ENCODE measurements at regions not wholly inside any gene's neighbourhood (a gene's known extent, or its start where the extent isn't known, plus 50 kb on each side); places are given as distances from the start of the nearest gene placed in this dataset.

DNA sequence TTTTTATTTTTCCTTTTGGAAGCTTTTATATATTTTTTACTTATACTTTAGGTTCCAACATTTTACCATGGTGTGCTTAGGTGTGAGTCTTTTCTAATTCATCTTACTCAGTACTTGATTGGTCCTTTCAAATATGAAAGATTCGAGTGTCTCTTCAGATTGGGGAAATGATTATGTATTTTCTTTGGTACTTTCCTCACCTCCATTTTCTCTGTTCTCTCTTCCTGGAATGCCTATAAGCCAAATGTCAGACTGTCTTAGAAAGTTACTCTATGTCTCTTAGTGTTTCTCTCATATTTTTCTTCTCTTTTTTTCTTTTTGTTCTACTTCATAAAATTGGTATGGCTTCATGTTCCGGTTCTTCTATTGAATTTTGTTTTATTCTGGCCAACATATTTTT is 119.6 kb upstream of the SV2C start:
- no peak for DNase-seq
- Histone ChIP-seq H3K4me1 (ENCODE audit: low read length) (peaks cover 3% of the 10 kb centered on the region; the same call in 1 of the 2 replicates), H3K27me3 (ENCODE audit: low read length) (no peaks in the 10 kb centered on the region), H3K9ac (ENCODE audit: low read length) (no peak overlapping the region), H3K9me2 (replicated peaks; ENCODE audit: insufficient read depth, low read length) (no peaks in the 10 kb centered on the region), H3K4me2 (ENCODE audit: low read depth, low read length, poor library complexity, severe bottlenecking) (no peak overlapping the region), H2AFZ (ENCODE audit: low read length) (no peak overlapping the region), H3K4me3 (ENCODE audit: low read length) (no peak overlapping the region), H3K79me2 (ENCODE audit: low read length) (no peaks in the 10 kb centered on the region), H3K36me3 (ENCODE audit: insufficient read depth, low read length) (no peaks in the 10 kb centered on the region), H3K27ac (ENCODE audit: low read length) (no peak overlapping the region), H4K20me1 (ENCODE audit: insufficient read depth, low read depth, low read length) (no peaks in the 10 kb centered on the region), H3K9me3 (ENCODE audit: low read length) (no peaks in the 10 kb centered on the region)

DNA sequence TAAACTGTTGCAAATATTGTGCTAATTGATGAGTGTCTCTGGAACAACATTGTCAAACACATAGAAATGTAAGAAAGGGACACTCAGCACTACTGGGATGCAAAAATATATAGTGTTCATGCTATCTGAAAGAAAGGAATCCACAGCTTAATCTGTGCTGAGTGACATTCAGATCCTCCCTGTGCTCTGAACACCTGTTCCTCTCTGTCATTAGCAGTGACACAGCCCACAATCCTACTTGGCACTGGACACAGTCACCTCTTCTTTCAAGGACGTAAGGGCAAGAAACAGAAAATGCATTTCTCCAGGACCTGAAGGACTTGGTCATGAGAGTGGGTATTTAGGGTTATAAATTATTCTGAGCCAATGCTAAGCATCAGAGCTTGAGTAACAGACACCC is 121.4 kb upstream of the SV2C start:
- H3K36me3 ChIP-seq (ENCODE audit: insufficient read depth, low read length): no peaks in the 10 kb centered on the region
- no peaks in the 10 kb centered on the region for H3K9me3 ChIP-seq (ENCODE audit: low read length)
- H4K20me1 ChIP-seq (ENCODE audit: insufficient read depth, low read depth, low read length): no peaks in the 10 kb centered on the region
- H3K4me1 ChIP-seq (ENCODE audit: low read length): peaks cover 3% of the 10 kb centered on the region; the same call in 1 of the 2 replicates
- no peaks in the 10 kb centered on the region for H3K27me3 ChIP-seq (ENCODE audit: low read length)
- no peak overlapping the region for H3K9ac ChIP-seq (ENCODE audit: low read length)
- no peak overlapping the region for H3K27ac ChIP-seq (ENCODE audit: low read length)
- no peak for DNase-seq
- no peak overlapping the region for H3K4me3 ChIP-seq (ENCODE audit: low read length)
- H3K9me2 ChIP-seq (replicated peaks; ENCODE audit: insufficient read depth, low read length): no peaks in the 10 kb centered on the region
- H3K79me2 ChIP-seq (ENCODE audit: low read length): no peaks in the 10 kb centered on the region
- H2AFZ ChIP-seq (ENCODE audit: low read length): no peak overlapping the region
- no peak overlapping the region for H3K4me2 ChIP-seq (ENCODE audit: low read depth, low read length, poor library complexity, severe bottlenecking)

GRCh38 chr5:75960129-75960528 is 123.1 kb upstream of the SV2C start:
- Histone ChIP-seq H4K20me1 (ENCODE audit: insufficient read depth, low read depth, low read length) (no peaks in the 10 kb centered on the region), H3K27ac (ENCODE audit: low read length) (no peak overlapping the region), H3K9me3 (ENCODE audit: low read length) (no peaks in the 10 kb centered on the region), H3K36me3 (ENCODE audit: insufficient read depth, low read length) (no peaks in the 10 kb centered on the region), H3K9me2 (replicated peaks; ENCODE audit: insufficient read depth, low read length) (no peaks in the 10 kb centered on the region), H3K27me3 (ENCODE audit: low read length) (no peaks in the 10 kb centered on the region), H3K4me2 (ENCODE audit: low read depth, low read length, poor library complexity, severe bottlenecking) (no peak overlapping the region), H3K4me3 (ENCODE audit: low read length) (no peak overlapping the region), H2AFZ (ENCODE audit: low read length) (no peak overlapping the region), H3K9ac (ENCODE audit: low read length) (no peak overlapping the region), H3K79me2 (ENCODE audit: low read length) (no peaks in the 10 kb centered on the region), H3K4me1 (ENCODE audit: low read length) (no peaks in the 10 kb centered on the region)
- no peak for DNase-seq

DNA sequence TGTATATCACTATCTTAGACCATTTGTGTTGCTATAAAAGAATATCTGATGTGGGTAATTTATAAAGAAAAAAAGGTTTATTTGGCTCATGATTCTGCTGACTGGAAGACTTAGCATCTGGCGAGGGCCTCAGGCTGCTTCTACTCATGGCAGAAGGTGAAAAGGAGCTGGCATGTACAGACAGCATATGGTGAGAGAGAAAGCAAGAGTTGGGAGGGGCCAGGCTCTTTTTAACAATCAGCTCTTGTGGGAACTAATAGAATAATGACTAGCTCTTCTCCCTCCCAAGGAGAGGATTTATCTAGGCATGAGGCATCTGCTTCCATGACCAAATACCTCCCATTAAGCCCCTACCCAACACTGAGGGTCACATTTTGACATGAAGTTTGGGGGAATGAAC is 130.2 kb upstream of the SV2C start:
- no peaks in the 10 kb centered on the region for H3K36me3 ChIP-seq (ENCODE audit: insufficient read depth, low read length)
- DNase-seq: no peak

DNA sequence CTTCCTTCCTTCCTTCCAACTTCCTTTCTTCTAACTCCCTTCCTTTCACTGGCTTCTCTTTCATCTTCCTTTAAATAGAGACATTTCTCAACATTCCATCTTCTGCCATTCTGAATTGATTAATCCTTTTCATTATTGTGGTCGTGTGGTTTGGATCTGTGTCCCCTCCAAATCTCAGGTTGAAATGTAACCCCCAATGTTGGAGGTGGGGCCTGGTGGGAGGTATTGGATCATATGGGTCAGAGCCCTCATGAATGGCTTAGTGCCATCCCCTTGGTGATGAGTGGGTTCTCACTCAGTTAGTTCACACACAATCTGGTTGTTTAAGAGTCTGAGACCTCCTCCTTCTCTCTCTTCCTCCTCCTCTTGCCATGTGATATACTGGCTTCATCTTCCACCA is 130.9 kb upstream of the SV2C start:
- Histone ChIP-seq H3K27me3 (ENCODE audit: low read length) (no peaks in the 10 kb centered on the region), H3K4me3 (ENCODE audit: low read length) (no peak overlapping the region), H3K4me1 (ENCODE audit: low read length) (no peaks in the 10 kb centered on the region), H3K27ac (ENCODE audit: low read length) (no peak overlapping the region), H3K9me2 (replicated peaks; ENCODE audit: insufficient read depth, low read length) (no peaks in the 10 kb centered on the region), H3K36me3 (ENCODE audit: insufficient read depth, low read length) (no peaks in the 10 kb centered on the region), H3K4me2 (ENCODE audit: low read depth, low read length, poor library complexity, severe bottlenecking) (no peak overlapping the region), H3K9ac (ENCODE audit: low read length) (no peak overlapping the region), H3K9me3 (ENCODE audit: low read length) (no peaks in the 10 kb centered on the region), H4K20me1 (ENCODE audit: insufficient read depth, low read depth, low read length) (no peaks in the 10 kb centered on the region), H3K79me2 (ENCODE audit: low read length) (no peaks in the 10 kb centered on the region), H2AFZ (ENCODE audit: low read length) (no peak overlapping the region)
- DNase-seq: no peak

More for the DNA sequence above, 130.2 kb upstream of the SV2C start:
- H3K4me2 ChIP-seq (ENCODE audit: low read depth, low read length, poor library complexity, severe bottlenecking): no peak overlapping the region
- no peaks in the 10 kb centered on the region for H3K9me3 ChIP-seq (ENCODE audit: low read length)
- no peaks in the 10 kb centered on the region for H3K27me3 ChIP-seq (ENCODE audit: low read length)
- H3K9me2 ChIP-seq (replicated peaks; ENCODE audit: insufficient read depth, low read length): no peaks in the 10 kb centered on the region
- no peaks in the 10 kb centered on the region for H3K4me1 ChIP-seq (ENCODE audit: low read length)
- no peak overlapping the region for H2AFZ ChIP-seq (ENCODE audit: low read length)
- no peaks in the 10 kb centered on the region for H4K20me1 ChIP-seq (ENCODE audit: insufficient read depth, low read depth, low read length)
- no peak overlapping the region for H3K4me3 ChIP-seq (ENCODE audit: low read length)
- H3K9ac ChIP-seq (ENCODE audit: low read length): no peak overlapping the region
- H3K27ac ChIP-seq (ENCODE audit: low read length): no peak overlapping the region
- H3K79me2 ChIP-seq (ENCODE audit: low read length): no peaks in the 10 kb centered on the region

DNA sequence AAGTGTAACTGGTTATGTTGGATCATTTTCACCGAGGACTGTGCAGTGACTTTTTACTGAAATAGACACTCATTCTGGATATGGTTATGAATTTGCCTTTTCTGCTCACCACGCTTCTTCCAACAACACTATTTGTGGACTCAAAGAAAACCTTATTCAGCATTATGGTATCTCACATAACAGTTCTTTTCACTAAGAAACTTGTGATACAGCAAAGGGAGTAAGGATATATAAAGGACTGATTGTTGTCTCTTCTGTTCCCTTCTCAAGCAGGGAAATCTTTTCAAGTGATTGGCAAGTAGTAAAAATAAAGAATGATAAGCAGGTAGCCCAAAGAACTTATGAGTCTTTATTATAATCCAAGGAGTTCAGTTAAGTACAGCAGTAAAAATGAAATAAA is 131.5 kb upstream of the SV2C start:
- no peaks in the 10 kb centered on the region for H3K4me1 ChIP-seq (ENCODE audit: low read length)
- H3K4me2 ChIP-seq (ENCODE audit: low read depth, low read length, poor library complexity, severe bottlenecking): no peak overlapping the region
- H3K79me2 ChIP-seq (ENCODE audit: low read length): no peaks in the 10 kb centered on the region
- H3K4me3 ChIP-seq (ENCODE audit: low read length): no peak overlapping the region
- H3K9me3 ChIP-seq (ENCODE audit: low read length): no peaks in the 10 kb centered on the region
- H2AFZ ChIP-seq (ENCODE audit: low read length): no peak overlapping the region
- no peaks in the 10 kb centered on the region for H3K27me3 ChIP-seq (ENCODE audit: low read length)
- no peaks in the 10 kb centered on the region for H3K36me3 ChIP-seq (ENCODE audit: insufficient read depth, low read length)
- H4K20me1 ChIP-seq (ENCODE audit: insufficient read depth, low read depth, low read length): no peaks in the 10 kb centered on the region
- no peak overlapping the region for H3K27ac ChIP-seq (ENCODE audit: low read length)
- H3K9me2 ChIP-seq (replicated peaks; ENCODE audit: insufficient read depth, low read length): 0 out of 2 replicates have a peak, but pooled peaks cover 3% of the 10 kb centered on the region
- no peak overlapping the region for H3K9ac ChIP-seq (ENCODE audit: low read length)
- DNase-seq: no peak

GRCh38 chr5:75951158-75951557 is 132.0 kb upstream of the SV2C start:
- H3K9me2 ChIP-seq (replicated peaks; ENCODE audit: insufficient read depth, low read length): 0 out of 2 replicates have a peak, but pooled peaks cover 3% of the 10 kb centered on the region
- no peak for DNase-seq
- H3K79me2 ChIP-seq (ENCODE audit: low read length): no peaks in the 10 kb centered on the region
- H3K9me3 ChIP-seq (ENCODE audit: low read length): no peaks in the 10 kb centered on the region
- H3K4me3 ChIP-seq (ENCODE audit: low read length): no peak overlapping the region
- no peaks in the 10 kb centered on the region for H4K20me1 ChIP-seq (ENCODE audit: insufficient read depth, low read depth, low read length)
- H2AFZ ChIP-seq (ENCODE audit: low read length): no peak overlapping the region
- no peaks in the 10 kb centered on the region for H3K36me3 ChIP-seq (ENCODE audit: insufficient read depth, low read length)
- no peaks in the 10 kb centered on the region for H3K4me1 ChIP-seq (ENCODE audit: low read length)
- H3K9ac ChIP-seq (ENCODE audit: low read length): no peak overlapping the region
- no peaks in the 10 kb centered on the region for H3K27me3 ChIP-seq (ENCODE audit: low read length)
- no peak overlapping the region for H3K4me2 ChIP-seq (ENCODE audit: low read depth, low read length, poor library complexity, severe bottlenecking)
- no peak overlapping the region for H3K27ac ChIP-seq (ENCODE audit: low read length)

DNA sequence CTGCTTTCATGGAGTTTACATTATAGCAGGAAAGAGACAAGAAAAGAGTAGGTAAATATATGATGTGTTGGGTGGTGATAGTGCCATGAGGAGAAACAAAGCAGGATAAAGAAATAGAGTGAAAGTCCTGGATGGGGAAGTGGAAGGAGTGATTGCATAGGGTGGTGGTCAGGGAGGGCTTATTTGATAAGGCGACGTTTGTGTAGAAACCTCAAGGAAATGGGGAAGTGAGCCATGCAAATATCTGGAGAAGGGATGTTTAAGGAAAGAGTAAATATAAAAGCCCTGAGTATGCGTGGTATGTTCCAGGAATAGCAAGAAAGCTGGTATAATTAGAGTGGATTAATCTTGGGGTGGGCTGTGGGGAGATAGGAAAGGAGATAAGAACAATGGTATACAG is 134.7 kb upstream of the SV2C start:
- no peaks in the 10 kb centered on the region for H4K20me1 ChIP-seq (ENCODE audit: insufficient read depth, low read depth, low read length)
- H3K4me1 ChIP-seq (ENCODE audit: low read length): no peaks in the 10 kb centered on the region
- no peak overlapping the region for H2AFZ ChIP-seq (ENCODE audit: low read length)
- H3K27ac ChIP-seq (ENCODE audit: low read length): no peak overlapping the region
- H3K79me2 ChIP-seq (ENCODE audit: low read length): no peaks in the 10 kb centered on the region
- no peak overlapping the region for H3K9ac ChIP-seq (ENCODE audit: low read length)
- H3K36me3 ChIP-seq (ENCODE audit: insufficient read depth, low read length): no peaks in the 10 kb centered on the region
- no peaks in the 10 kb centered on the region for H3K27me3 ChIP-seq (ENCODE audit: low read length)
- H3K4me3 ChIP-seq (ENCODE audit: low read length): no peak overlapping the region
- DNase-seq: no peak
- H3K4me2 ChIP-seq (ENCODE audit: low read depth, low read length, poor library complexity, severe bottlenecking): no peak overlapping the region
- H3K9me3 ChIP-seq (ENCODE audit: low read length): no peaks in the 10 kb centered on the region
- H3K9me2 ChIP-seq (replicated peaks; ENCODE audit: insufficient read depth, low read length): 0 out of 2 replicates have a peak, but pooled peaks cover 3% of the 10 kb centered on the region

- H3K27ac ChIP-seq (ENCODE audit: low read length): no peak overlapping the region
- no peaks in the 10 kb centered on the region for H3K9me2 ChIP-seq (replicated peaks; ENCODE audit: insufficient read depth, low read length)
- no peaks in the 10 kb centered on the region for H3K9me3 ChIP-seq (ENCODE audit: low read length)
- H3K36me3 ChIP-seq (ENCODE audit: insufficient read depth, low read length): no peaks in the 10 kb centered on the region
- no peak overlapping the region for H3K4me2 ChIP-seq (ENCODE audit: low read depth, low read length, poor library complexity, severe bottlenecking)
- no peaks in the 10 kb centered on the region for H3K4me1 ChIP-seq (ENCODE audit: low read length)
- no peak overlapping the region for H3K4me3 ChIP-seq (ENCODE audit: low read length)
- H2AFZ ChIP-seq (ENCODE audit: low read length): no peak overlapping the region
- H3K79me2 ChIP-seq (ENCODE audit: low read length): no peaks in the 10 kb centered on the region
- H3K9ac ChIP-seq (ENCODE audit: low read length): no peak overlapping the region
- DNase-seq: no peak
- H4K20me1 ChIP-seq (ENCODE audit: insufficient read depth, low read depth, low read length): no peaks in the 10 kb centered on the region
- no peaks in the 10 kb centered on the region for H3K27me3 ChIP-seq (ENCODE audit: low read length)
These were observed 142.8 kb upstream of the SV2C start for GRCh38 chr5:75940418-75940817.
